ENCODE measurements at regions not wholly inside any gene's neighbourhood (a gene's known extent, or its start where the extent isn't known, plus 50 kb on each side); places are given as distances from the start of the nearest gene placed in this dataset.

GRCh38 chr16:48852458-48852857 is 242.5 kb upstream of the N4BP1 start:
- H3K27me3 ChIP-seq: no peaks in the 10 kb centered on the region
- TF ChIP-seq CTCF (IDR thresholded peaks at IDR 0.05): no peak
- no peak overlapping the region for H3K27ac ChIP-seq
- no peak for DNase-seq (ENCODE audit: low spot score)
- no peaks in the 10 kb centered on the region for H3K9me3 ChIP-seq
- no peaks in the 10 kb centered on the region for H3K4me1 ChIP-seq
- no peaks in the 10 kb centered on the region for H3K36me3 ChIP-seq
- no peak overlapping the region for H3K4me3 ChIP-seq

- no peaks in the 10 kb centered on the region for H3K9me3 ChIP-seq
- H3K36me3 ChIP-seq: no peaks in the 10 kb centered on the region
- H3K27me3 ChIP-seq: no peaks in the 10 kb centered on the region
- no peak for TF ChIP-seq CTCF (IDR thresholded peaks at IDR 0.05)
- H3K4me1 ChIP-seq: no peaks in the 10 kb centered on the region
- DNase-seq (ENCODE audit: low spot score): no peak
- H3K27ac ChIP-seq: no peak overlapping the region
- no peak overlapping the region for H3K4me3 ChIP-seq
These were observed 240.3 kb upstream of the N4BP1 start for GRCh38 chr16:48850097-48850770.

GRCh38 chr16:48846277-48846676 is 236.3 kb upstream of the N4BP1 start:
- TF ChIP-seq CTCF (IDR thresholded peaks at IDR 0.05): no peak
- no peak for DNase-seq (ENCODE audit: low spot score)
- H3K27me3 ChIP-seq: no peaks in the 10 kb centered on the region

GRCh38 chr16:48845261-48845660 is 235.3 kb upstream of the N4BP1 start:
- DNase-seq (ENCODE audit: low spot score): no peak
- H3K9me3 ChIP-seq: no peaks in the 10 kb centered on the region
- no peaks in the 10 kb centered on the region for H3K4me1 ChIP-seq
- TF ChIP-seq CTCF (IDR thresholded peaks at IDR 0.05): no peak
- H3K36me3 ChIP-seq: no peaks in the 10 kb centered on the region
- no peak overlapping the region for H3K27ac ChIP-seq
- no peak overlapping the region for H3K4me3 ChIP-seq
- no peaks in the 10 kb centered on the region for H3K27me3 ChIP-seq

More at GRCh38 chr16:48846277-48846676, 236.3 kb upstream of the N4BP1 start:
- Histone ChIP-seq H3K4me3 (no peak overlapping the region), H3K27ac (no peak overlapping the region), H3K36me3 (no peaks in the 10 kb centered on the region), H3K4me1 (no peaks in the 10 kb centered on the region), H3K9me3 (no peaks in the 10 kb centered on the region)

GRCh38 chr16:48838349-48838748 is 228.4 kb upstream of the N4BP1 start:
- H3K27me3 ChIP-seq: no peaks in the 10 kb centered on the region
- no peak for DNase-seq (ENCODE audit: low spot score)
- no peaks in the 10 kb centered on the region for H3K4me1 ChIP-seq

More at GRCh38 chr16:48838349-48838748, 228.4 kb upstream of the N4BP1 start:
- TF ChIP-seq CTCF (IDR thresholded peaks at IDR 0.05): no peak
- Histone ChIP-seq H3K9me3 (no peaks in the 10 kb centered on the region), H3K36me3 (no peaks in the 10 kb centered on the region), H3K27ac (no peak overlapping the region), H3K4me3 (no peak overlapping the region)

Data from right atrium auricular region (tissue), 2 donors.